B cell (primary cell): ENCODE measurements at regions not wholly inside any gene's neighbourhood (a gene's known extent, or its start where the extent isn't known, plus 50 kb on each side); places are given as distances from the start of the nearest gene placed in this dataset.

Source experiments
- ATAC-seq: fragments of 200-7000 bp; cut with Tn5 transposase; one replicate; pipeline ENCODE4 v1.10.0; 2021; ENCODE audit warnings: low read depth, mild to moderate bottlenecking, moderate number of reproducible peaks, moderate library complexity
- CTCF ChIA-PET: fragments of 350-600 bp; sonication (Branson Sonifier 250); formaldehyde crosslinking; loops from one replicate; lab custom pipeline; 2021; ENCODE audit warnings: antibody characterized with exemption, inconsistent platforms; lab: Charles Lee
- POLR2A ChIA-PET: fragments of 350-600 bp; sonication (Branson Sonifier 250); formaldehyde crosslinking; loops from one replicate; lab custom pipeline; 2021; ENCODE audit warnings: antibody characterized with exemption; lab: Charles Lee
- DNase-seq: peaks from one replicate; pipeline ENCODE4 v3.0.0; 2013
- H2AFZ ChIP-seq: 2 replicates; pipeline ENCODE4 v1.6.1; 2012; ENCODE audit warnings: mild to moderate bottlenecking, low read depth, low read length; ENCODE audit not compliant: insufficient read depth, poor library complexity, severe bottlenecking
- H3K27ac ChIP-seq, 2 donors: 1 replicate in 1 of 2; 2 replicates in 1 of 2; pipeline ENCODE4 v1.5.1; 2012 to 2013; ENCODE audit warnings: low read length in 2 of 2, mild to moderate bottlenecking in 2 of 2, moderate library complexity in 1 of 2
- H3K27me3 ChIP-seq, 4 experiments: fragments of 200-600 bp in 1 of 4; sonication (generic) in 1 of 4; replicated peaks in 1 of 4; 1 replicate in 2 of 4; 2 replicates in 2 of 4; pipeline versions ENCODE4 v1.6.1 to v1.7.0; 2013 to 2016; ENCODE audit warnings: low read length in 3 of 4, mild to moderate bottlenecking in 2 of 4, mixed read lengths in 1 of 4, moderate library complexity in 1 of 4; ENCODE audit not compliant: insufficient read depth in 4 of 4, control insufficient read depth in 3 of 4; ENCODE audit errors: control extremely low read depth in 1 of 4
- H3K36me3 ChIP-seq, 2 experiments: replicated peaks in 1 of 2; 1 replicate in 1 of 2; 2 replicates in 1 of 2; pipeline versions ENCODE4 v1.6.1 to v1.7.1; 2013; ENCODE audit warnings: low read length in 1 of 2; ENCODE audit not compliant: insufficient read depth in 2 of 2, control insufficient read depth in 1 of 2; ENCODE audit errors: control extremely low read depth in 1 of 2, extremely low read depth in 1 of 2
- H3K4me1 ChIP-seq, 2 donors: fragments of 200-600 bp in 1 of 2; sonication (generic) in 1 of 2; 1 replicate in 1 of 2; 2 replicates in 1 of 2; pipeline versions ENCODE4 v1.5.1 to v1.6.1; 2013 to 2017; ENCODE audit warnings: low read length in 2 of 2; ENCODE audit not compliant: control insufficient read depth in 2 of 2, insufficient read depth in 2 of 2
- H3K4me2 ChIP-seq: replicated peaks from 2 replicates; pipeline ENCODE3; 2012; ENCODE audit warnings: mild to moderate bottlenecking, low read depth, low read length; ENCODE audit not compliant: poor library complexity, severe bottlenecking
- H3K4me3 ChIP-seq, 5 experiments: fragments of 200-600 bp in 1 of 5; sonication (generic) in 1 of 5; 1 replicate in 3 of 5; 2 replicates in 2 of 5; pipeline versions ENCODE4 v1.5.1 to v1.7.0; 2011 to 2016; ENCODE audit warnings: low read length in 4 of 5, mild to moderate bottlenecking in 4 of 5, low read depth in 2 of 5, control low read depth in 1 of 5, moderate library complexity in 1 of 5; ENCODE audit not compliant: insufficient read depth in 1 of 5; ENCODE audit errors: control extremely low read depth in 1 of 5, extremely low read depth in 1 of 5
- H3K79me2 ChIP-seq: fragments of 200-600 bp; sonication (generic); one replicate; pipeline ENCODE4 v1.6.0; 2016; ENCODE audit warnings: low read length; ENCODE audit not compliant: control insufficient read depth, insufficient read depth
- H3K9ac ChIP-seq: fragments of 200-600 bp; sonication (generic); 2 replicates; pipeline ENCODE4 v1.6.1; 2017; ENCODE audit warnings: mild to moderate bottlenecking, low read length, moderate library complexity
- H3K9me3 ChIP-seq, 3 donors: one replicate each; pipeline versions ENCODE4 v1.6.1 to v1.7.1; 2013; ENCODE audit warnings: low read length in 2 of 3; ENCODE audit not compliant: control insufficient read depth in 2 of 3, insufficient read depth in 1 of 3; ENCODE audit errors: control extremely low read depth in 1 of 3
- H4K20me1 ChIP-seq: 2 replicates; pipeline ENCODE4 v1.6.0; 2012; ENCODE audit warnings: mild to moderate bottlenecking, low read length; ENCODE audit not compliant: insufficient read depth, control insufficient read depth, poor library complexity, severe bottlenecking
- H3K27ac Mint-ChIP-seq: one replicate; pipeline ENCODE4 v1.8.0; 2021; ENCODE audit warnings: mixed read lengths
- H3K27me3 Mint-ChIP-seq: one replicate; pipeline ENCODE4 v1.8.0; 2021; ENCODE audit warnings: mixed read lengths
- H3K4me1 Mint-ChIP-seq: one replicate; pipeline ENCODE4 v1.8.0; 2021; ENCODE audit warnings: mixed read lengths
- H3K4me3 Mint-ChIP-seq: one replicate; pipeline ENCODE4 v1.8.0; 2021; ENCODE audit warnings: mixed read lengths
- H3K9me3 Mint-ChIP-seq: one replicate; pipeline ENCODE4 v1.8.0; 2022; ENCODE audit warnings: mixed read lengths; ENCODE audit not compliant: insufficient read depth
- CTCF ChIP-seq: fragments of 200-600 bp; IDR thresholded peaks from one replicate; pipeline ENCODE4 v1.8.0; 2022; ENCODE audit warnings: antibody characterized with exemption, mild to moderate bottlenecking
- EZH2 ChIP-seq: IDR thresholded peaks from 2 replicates; pipeline ENCODE4 v1.6.1; 2012; ENCODE audit warnings: borderline replicate concordance, low read depth, mild to moderate bottlenecking, moderate library complexity, low read length; ENCODE audit not compliant: insufficient read depth, poor library complexity, severe bottlenecking
- WGBS: methylation state at CpG from one replicate; pipeline ENCODE4 v1.1.5; 2013; ENCODE audit warnings: missing lambda C conversion rate; ENCODE audit not compliant: insufficient coverage; 5-methylcytosine and 5-hydroxymethylcytosine counted together
- intact Hi-C: fragments of 100-400 bp; cut with micrococcal nuclease; formaldehyde crosslinking; loops from one replicate; pipeline ENCODE4 v1.10.0; 2022

DNA sequence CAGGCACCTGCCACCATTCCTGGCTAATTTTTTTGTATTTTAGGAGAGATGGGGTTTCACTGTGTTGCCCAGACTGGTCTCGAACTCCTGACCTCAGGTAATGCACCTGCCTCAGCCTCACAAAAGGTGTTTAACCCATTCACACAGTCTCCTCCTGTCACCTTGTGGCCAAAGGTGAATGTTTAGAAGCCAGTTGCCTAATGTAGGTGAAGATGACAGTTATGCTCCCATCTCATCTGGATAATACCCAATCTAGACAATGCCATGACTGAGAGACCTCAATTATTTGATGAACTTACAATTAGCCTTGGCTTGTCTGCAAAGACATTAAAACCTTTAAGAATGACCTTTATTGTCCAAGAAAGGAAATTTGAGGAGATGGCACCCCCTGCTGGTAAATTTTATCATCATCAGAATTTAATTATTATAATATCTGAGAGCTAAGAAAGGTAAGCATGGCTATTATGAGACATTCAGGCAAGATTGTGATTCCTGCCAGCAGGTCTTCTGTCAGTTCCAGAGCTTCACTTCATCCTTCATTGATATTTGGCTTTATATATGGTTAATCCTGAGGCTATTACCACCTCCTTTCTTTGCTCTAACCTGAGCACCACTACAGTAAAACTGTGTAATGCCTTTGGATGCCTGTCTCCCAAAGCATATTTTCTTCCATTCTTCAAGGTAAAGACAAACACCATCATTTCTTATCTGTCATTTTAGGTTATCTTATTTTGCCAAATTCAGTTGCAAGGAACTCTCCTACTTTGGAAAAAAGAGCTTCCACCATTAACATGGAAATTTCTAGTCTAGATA is 117.6 kb downstream of the FAM124B start:
- Histone ChIP-seq H3K79me2 (no peaks in the 10 kb centered on the region), H3K27me3 (peaks cover 0 to 10% (median 0%) of the 10 kb centered on the region in 4 experiments), H3K9ac (no peak overlapping the region), H3K4me2 (no peak overlapping the region), H3K27ac (no peak overlapping the region), H2AFZ (no peak overlapping the region), H3K4me3 (no peak overlapping the region), H3K9me3 (no peaks in the 10 kb centered on the region), H3K4me1 (no peaks in the 10 kb centered on the region), H3K36me3 (no peaks in the 10 kb centered on the region), H4K20me1 (no peaks in the 10 kb centered on the region)
- intact Hi-C loops, result loop anchor here (1.0 kb wide), 2 partner anchors 291 to 557 kb away; no protein-coding TSS in a partner anchor
- WGBS, result no CpG with 5 or more reads among the region's 1 CpG
- H3K4me1 Mint-ChIP-seq, result no peaks in the 10 kb centered on the region
- no peak for TF ChIP-seq EZH2
- TF ChIP-seq CTCF, result peak; percentile 82
- H3K9me3 Mint-ChIP-seq, result no peaks in the 10 kb centered on the region
- ChIA-PET POLR2A (no interaction called here), CTCF (interaction anchor here (0.8 to 10.5 kb wide), 25 partner anchors 9 to 1579 kb away, joined by 3 to 307 read pairs (median 5); no protein-coding TSS in a partner anchor)
- DNase-seq (peak; percentile 64), ATAC-seq (no peak)
- H3K27me3 Mint-ChIP-seq, result peaks cover 34% of the 10 kb centered on the region
- no peak overlapping the region for H3K4me3 Mint-ChIP-seq
- no peak overlapping the region for H3K27ac Mint-ChIP-seq

- H4K20me1 ChIP-seq, result no peaks in the 10 kb centered on the region
- TF ChIP-seq CTCF, result no peak
- TF ChIP-seq EZH2, result no peak
- Mint-ChIP-seq H3K9me3 (no peaks in the 10 kb centered on the region), H3K4me3 (no peak overlapping the region), H3K4me1 (no peaks in the 10 kb centered on the region), H3K27me3 (peaks cover 34% of the 10 kb centered on the region), H3K27ac (no peak overlapping the region)
- no peaks in the 10 kb centered on the region for H3K36me3 ChIP-seq
- ChIA-PET POLR2A (no interaction called here), CTCF (interaction anchor here (0.7 to 10.5 kb wide), 23 partner anchors 9 to 1665 kb away, joined by 3 to 307 read pairs (median 5); no protein-coding TSS in a partner anchor)
- 94% methylated on average over 4 of the region's 8 CpGs for WGBS
- intact Hi-C loops, result no loop called here
- H3K9ac ChIP-seq, result no peak overlapping the region
- DNase-seq (no peak), ATAC-seq (no peak)
- no peak overlapping the region for H3K4me3 ChIP-seq
- peaks cover 0 to 10% (median 0%) of the 10 kb centered on the region in 4 experiments for H3K27me3 ChIP-seq
- H3K9me3 ChIP-seq, result no peaks in the 10 kb centered on the region
- no peak overlapping the region for H3K4me2 ChIP-seq
- no peak overlapping the region for H2AFZ ChIP-seq
- no peak overlapping the region for H3K27ac ChIP-seq
- no peaks in the 10 kb centered on the region for H3K4me1 ChIP-seq
- no peaks in the 10 kb centered on the region for H3K79me2 ChIP-seq
Observed at GRCh38 chr2:224283466-224283965, 118.4 kb downstream of the FAM124B start.
